ENCODE measurements at regions not wholly inside any gene's neighbourhood (a gene's known extent, or its start where the extent isn't known, plus 50 kb on each side); places are given as distances from the start of the nearest gene placed in this dataset.

DNA sequence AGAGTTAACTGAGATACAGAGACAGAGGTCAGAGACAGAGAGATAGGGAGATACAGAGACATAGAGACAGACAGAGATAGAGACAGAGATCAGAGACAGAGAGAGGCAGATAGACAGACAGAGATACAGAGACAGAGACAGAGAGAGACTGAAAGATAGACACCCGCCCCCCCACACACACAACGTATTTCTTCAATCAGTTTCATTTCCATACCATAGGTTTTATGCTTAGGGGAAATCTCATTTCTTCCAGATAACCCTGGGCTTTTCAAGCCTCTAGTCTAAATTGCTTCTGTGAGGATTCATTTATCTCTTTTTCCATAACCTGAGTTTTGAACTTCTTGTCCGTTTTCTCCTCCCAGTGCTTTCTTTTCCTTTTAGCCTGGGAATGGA lies 94.6 kb downstream of the CD8B2 start:
- ChIA-PET POLR2A (no interaction called here), CTCF (interaction anchor here (0.6 to 5.4 kb wide), 18 partner anchors 8 to 1025 kb away, joined by 3 to 30 read pairs (median 6); no protein-coding TSS in a partner anchor)
- no peak for ATAC-seq

DNA sequence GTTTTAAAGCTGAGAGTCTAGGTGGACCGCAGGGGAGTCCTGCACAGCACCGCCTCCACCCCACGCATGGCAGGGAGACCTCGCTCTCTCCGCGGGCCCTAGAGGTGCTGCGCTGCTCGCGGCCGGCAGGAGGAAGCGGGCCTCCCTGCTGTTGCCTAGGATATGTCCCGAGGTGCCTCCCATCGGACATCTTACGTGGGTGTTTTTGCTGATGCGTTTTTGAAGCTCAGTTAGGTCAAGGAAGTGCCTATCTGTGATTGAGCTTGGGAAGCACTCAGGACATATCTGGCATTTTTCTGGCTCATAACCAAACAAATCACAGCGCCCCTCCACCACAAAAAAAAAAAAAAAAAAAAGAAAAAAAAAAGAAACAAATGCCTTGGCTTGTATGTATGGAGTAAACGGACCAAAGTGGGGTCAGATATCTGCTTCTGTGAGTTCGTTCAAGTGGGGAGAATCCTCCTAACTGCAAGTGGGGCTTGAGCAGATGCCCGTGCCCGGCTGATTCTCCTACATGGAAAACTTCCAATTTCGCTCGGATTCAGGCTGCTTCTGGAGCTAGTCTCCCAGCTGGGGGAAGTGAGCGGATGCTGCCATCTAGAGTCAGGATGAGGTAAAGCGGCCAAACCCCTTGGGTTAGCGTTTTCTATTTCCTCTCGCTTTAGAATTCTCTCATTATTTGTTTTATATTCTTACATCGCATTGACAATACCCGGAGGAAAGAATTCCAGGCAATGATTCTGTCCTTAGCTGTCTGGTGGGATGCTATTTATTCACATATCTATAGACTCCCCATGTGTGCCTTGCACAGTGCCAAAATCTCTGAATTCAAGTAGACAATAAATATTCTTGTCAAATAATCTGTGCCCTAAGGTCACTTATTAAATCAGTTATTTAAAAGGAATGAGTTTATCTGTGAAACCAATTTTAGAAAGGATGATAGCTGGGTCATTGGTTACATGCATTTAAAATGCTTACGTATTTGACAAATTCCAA lies 95.3 kb downstream of the CD8B2 start:
- 4% methylated on average over 27 of the region's 29 CpGs for WGBS (ENCODE audit: missing lambda C conversion rate)
- Histone ChIP-seq H3K4me3 (peak overlapping the region; percentile 41), H3K27ac (peak overlapping the region in 1 of 2 experiments; percentile 29; a peak in 2 of 6 replicates), H3K9me3 (no peaks in the 10 kb centered on the region), H3K4me2 (peak overlapping the region; percentile 89), H3K4me1 (peaks cover 2% of the 10 kb centered on the region; the same call in 1 of the 3 replicates)
- TF ChIP-seq HOXB5 (CRISPR knock-in tag; IDR thresholded peaks at IDR 0.05), result no peak
- TF ChIP-seq GATA3 (IDR thresholded peaks at IDR 0.05; ENCODE audit: borderline replicate concordance), result no peak
- TF ChIP-seq, protein P1, sequence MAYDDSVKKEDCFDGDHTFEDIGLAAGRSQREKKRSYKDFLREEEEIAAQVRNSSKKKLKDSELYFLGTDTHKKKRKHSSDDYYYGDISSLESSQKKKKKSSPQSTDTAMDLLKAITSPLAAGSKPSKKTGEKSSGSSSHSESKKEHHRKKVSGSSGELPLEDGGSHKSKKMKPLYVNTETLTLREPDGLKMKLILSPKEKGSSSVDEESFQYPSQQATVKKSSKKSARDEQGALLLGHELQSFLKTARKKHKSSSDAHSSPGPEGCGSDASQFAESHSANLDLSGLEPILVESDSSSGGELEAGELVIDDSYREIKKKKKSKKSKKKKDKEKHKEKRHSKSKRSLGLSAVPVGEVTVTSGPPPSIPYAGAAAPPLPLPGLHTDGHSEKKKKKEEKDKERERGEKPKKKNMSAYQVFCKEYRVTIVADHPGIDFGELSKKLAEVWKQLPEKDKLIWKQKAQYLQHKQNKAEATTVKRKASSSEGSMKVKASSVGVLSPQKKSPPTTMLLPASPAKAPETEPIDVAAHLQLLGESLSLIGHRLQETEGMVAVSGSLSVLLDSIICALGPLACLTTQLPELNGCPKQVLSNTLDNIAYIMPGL (CRISPR knock-in tag; IDR thresholded peaks at IDR 0.05; ENCODE audit: borderline replicate concordance), result no peak
- TF ChIP-seq SMC3 (IDR thresholded peaks at IDR 0.05), result peak; percentile 69
- no peak for TF ChIP-seq ZFP36 (IDR thresholded peaks at IDR 0.05; ENCODE audit: borderline replicate concordance, partially characterized antibody)
- TF ChIP-seq CHD4 (IDR thresholded peaks at IDR 0.05; ENCODE audit: borderline replicate concordance), result no peak
- TF ChIP-seq, protein P2, sequence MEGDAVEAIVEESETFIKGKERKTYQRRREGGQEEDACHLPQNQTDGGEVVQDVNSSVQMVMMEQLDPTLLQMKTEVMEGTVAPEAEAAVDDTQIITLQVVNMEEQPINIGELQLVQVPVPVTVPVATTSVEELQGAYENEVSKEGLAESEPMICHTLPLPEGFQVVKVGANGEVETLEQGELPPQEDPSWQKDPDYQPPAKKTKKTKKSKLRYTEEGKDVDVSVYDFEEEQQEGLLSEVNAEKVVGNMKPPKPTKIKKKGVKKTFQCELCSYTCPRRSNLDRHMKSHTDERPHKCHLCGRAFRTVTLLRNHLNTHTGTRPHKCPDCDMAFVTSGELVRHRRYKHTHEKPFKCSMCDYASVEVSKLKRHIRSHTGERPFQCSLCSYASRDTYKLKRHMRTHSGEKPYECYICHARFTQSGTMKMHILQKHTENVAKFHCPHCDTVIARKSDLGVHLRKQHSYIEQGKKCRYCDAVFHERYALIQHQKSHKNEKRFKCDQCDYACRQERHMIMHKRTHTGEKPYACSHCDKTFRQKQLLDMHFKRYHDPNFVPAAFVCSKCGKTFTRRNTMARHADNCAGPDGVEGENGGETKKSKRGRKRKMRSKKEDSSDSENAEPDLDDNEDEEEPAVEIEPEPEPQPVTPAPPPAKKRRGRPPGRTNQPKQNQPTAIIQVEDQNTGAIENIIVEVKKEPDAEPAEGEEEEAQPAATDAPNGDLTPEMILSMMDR (IDR thresholded peaks at IDR 0.05), result peak; percentile 89
- no peak for TF ChIP-seq NPAS2 (CRISPR knock-in tag; IDR thresholded peaks at IDR 0.05; ENCODE audit: borderline replicate concordance)
- peak; percentile 89 to 90 for TF ChIP-seq RAD21 (conservative IDR thresholded peaks at IDR 0.05 in 1 of 2, IDR thresholded peaks at IDR 0.05 in 1 of 2)
- TF ChIP-seq CBX8 (IDR thresholded peaks at IDR 0.05), result no peak
- FAIRE-seq (peak; percentile 86), DNase-seq (ENCODE audit: low read depth in 1 of 2, low spot score in 1 of 2) (peak; percentile 77 to 86), ATAC-seq (peak; percentile 95 to 99)
- POLR2A ChIA-PET, result no interaction called here
- CTCF ChIA-PET, result interaction anchor here (0.6 to 5.4 kb wide), 31 partner anchors 9 to 1230 kb away, joined by 3 to 30 read pairs (median 4); no protein-coding TSS in a partner anchor

More for the DNA sequence above, 94.6 kb downstream of the CD8B2 start:
- peak overlapping the region; percentile 89 for H3K4me2 ChIP-seq
- TF ChIP-seq ZFP36 (IDR thresholded peaks at IDR 0.05; ENCODE audit: borderline replicate concordance, partially characterized antibody) (no peak), MAZ (IDR thresholded peaks at IDR 0.05; ENCODE audit: borderline replicate concordance, low read depth, low read length) (no peak), KDM5A (IDR thresholded peaks at IDR 0.05) (no peak), HOXB5 (CRISPR knock-in tag; IDR thresholded peaks at IDR 0.05) (no peak)
- no peak for FAIRE-seq
- peaks cover 2% of the 10 kb centered on the region; the same call in 1 of the 3 replicates for H3K4me1 ChIP-seq
- WGBS (ENCODE audit: missing lambda C conversion rate), result 26% methylated on average over 3 of the region's 3 CpGs
- no peaks in the 10 kb centered on the region for H3K9me3 ChIP-seq
- peak overlapping the region in 1 of 2 experiments; percentile 29; a peak in 2 of 6 replicates for H3K27ac ChIP-seq
- DNase-seq (ENCODE audit: low read depth in 1 of 2, low spot score in 1 of 2), result no peak
- H3K4me3 ChIP-seq, result peak overlapping the region; percentile 41

DNA sequence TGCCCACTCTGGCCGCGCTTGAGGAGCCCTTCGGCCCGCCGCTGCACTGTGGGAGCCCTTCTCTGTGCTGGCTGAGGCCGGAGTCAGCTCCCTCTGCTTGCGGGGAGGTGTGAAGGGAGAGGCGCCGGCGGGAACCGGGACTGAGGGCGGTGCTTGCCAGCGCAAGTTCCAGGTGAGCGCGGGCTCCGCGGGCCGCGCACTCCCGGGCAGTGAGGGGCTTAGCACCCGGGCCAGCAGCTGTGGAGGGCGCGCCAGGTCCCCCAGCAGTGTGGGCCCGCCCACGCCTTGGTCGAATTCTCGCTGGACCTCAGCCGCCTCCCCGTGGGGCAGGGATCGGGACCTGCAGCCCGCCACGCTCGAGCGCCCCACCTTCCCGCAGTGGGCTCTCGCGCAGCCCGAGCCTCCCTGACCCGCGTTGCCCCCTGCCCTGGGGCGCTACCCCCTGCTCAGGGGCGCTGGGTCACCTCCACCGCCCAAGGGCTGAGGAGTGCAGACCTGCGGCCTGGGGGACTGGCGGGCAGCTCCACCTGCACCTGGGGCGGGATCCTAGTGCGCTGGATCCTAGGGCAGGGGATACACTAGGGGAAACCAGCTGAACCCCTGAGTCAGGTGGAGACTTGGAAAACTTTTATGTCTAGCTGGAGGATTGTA lies 97.3 kb downstream of the CD8B2 start:
- FAIRE-seq (no peak), ATAC-seq (no peak), DNase-seq (ENCODE audit: low read depth in 1 of 2, low spot score in 1 of 2) (no peak)
- Histone ChIP-seq H3K4me2 (no peak overlapping the region), H3K4me3 (no peak overlapping the region), H3K9me3 (no peaks in the 10 kb centered on the region), H3K27ac (no peak overlapping the region), H3K4me1 (peaks cover 2% of the 10 kb centered on the region; the same call in 1 of the 3 replicates)
- POLR2A ChIA-PET, result no interaction called here
- WGBS (ENCODE audit: missing lambda C conversion rate), result 85% methylated on average over 21 of the region's 47 CpGs
- TF ChIP-seq EHF (CRISPR knock-in tag; IDR thresholded peaks at IDR 0.05) (no peak), SREBF2 (IDR thresholded peaks at IDR 0.05) (no peak), NPAS2 (CRISPR knock-in tag; IDR thresholded peaks at IDR 0.05; ENCODE audit: borderline replicate concordance) (no peak), MAFK (IDR thresholded peaks at IDR 0.05; ENCODE audit: partially characterized antibody) (no peak), BHLHE40 (IDR thresholded peaks at IDR 0.05; ENCODE audit: low read depth, low read length) (no peak)
- TF ChIP-seq, protein P3, sequence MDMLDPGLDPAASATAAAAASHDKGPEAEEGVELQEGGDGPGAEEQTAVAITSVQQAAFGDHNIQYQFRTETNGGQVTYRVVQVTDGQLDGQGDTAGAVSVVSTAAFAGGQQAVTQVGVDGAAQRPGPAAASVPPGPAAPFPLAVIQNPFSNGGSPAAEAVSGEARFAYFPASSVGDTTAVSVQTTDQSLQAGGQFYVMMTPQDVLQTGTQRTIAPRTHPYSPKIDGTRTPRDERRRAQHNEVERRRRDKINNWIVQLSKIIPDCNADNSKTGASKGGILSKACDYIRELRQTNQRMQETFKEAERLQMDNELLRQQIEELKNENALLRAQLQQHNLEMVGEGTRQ (IDR thresholded peaks at IDR 0.05), result no peak
- CTCF ChIA-PET, result interaction anchor here (0.8 to 5.4 kb wide), 4 partner anchors 8 to 479 kb away, joined by 3 to 22 read pairs (median 6); no protein-coding TSS in a partner anchor
